Breast epithelium (tissue), 4 donors: ENCODE measurements at regions not wholly inside any gene's neighbourhood (a gene's known extent, or its start where the extent isn't known, plus 50 kb on each side); places are given as distances from the start of the nearest gene placed in this dataset.
A peak's percentile ranks its signal among the peaks of the same experiment; 100 is the strongest.

Experiments used
- DNase-seq, 2 donors: peaks; one replicate each; pipeline ENCODE4 v3.0.0-alpha.2; 2019; ENCODE audit warnings: low spot score in 2 of 2
- H3K27ac ChIP-seq, 2 donors: fragments of 200-600 bp; sonication (generic) in 1 of 2; one replicate each; pipeline ENCODE4 v1.5.1; 2016 to 2019; ENCODE audit warnings: mild to moderate bottlenecking in 1 of 2
- H3K27me3 ChIP-seq, 2 donors: fragments of 200-600 bp; sonication (generic) in 1 of 2; one replicate each; pipeline versions ENCODE4 v1.5.1 to v1.6.0; 2017 to 2019; ENCODE audit warnings: control low read depth in 1 of 2, mild to moderate bottlenecking in 1 of 2
- H3K36me3 ChIP-seq: fragments of 200-600 bp; one replicate; pipeline ENCODE4 v1.5.1; 2019
- H3K4me1 ChIP-seq, 2 donors: fragments of 200-600 bp; sonication (generic); one replicate each; pipeline ENCODE4 v1.5.1; 2016 to 2019; ENCODE audit warnings: control low read depth in 1 of 2
- H3K4me3 ChIP-seq, 3 donors: fragments of 200-600 bp; sonication (generic); 1 replicate in 2 of 3; 2 replicates in 1 of 3; pipeline ENCODE4 v1.5.1; 2016 to 2019; ENCODE audit warnings: mild to moderate bottlenecking in 3 of 3, moderate library complexity in 2 of 3
- H3K9me3 ChIP-seq, 2 donors: fragments of 200-600 bp; sonication (generic) in 1 of 2; one replicate each; pipeline ENCODE4 v1.5.1; 2016 to 2019; ENCODE audit warnings: control low read depth in 1 of 2
- CTCF ChIP-seq, 3 donors: fragments of 450-650 bp; IDR thresholded peaks; one replicate each; pipeline ENCODE4 v1.5.1; 2016 to 2017; ENCODE audit warnings: antibody characterized with exemption in 3 of 3, mild to moderate bottlenecking in 3 of 3, moderate library complexity in 3 of 3
- POLR2A ChIP-seq: fragments of 450-650 bp; IDR thresholded peaks from one replicate; pipeline ENCODE4 v1.6.1; 2016; ENCODE audit warnings: antibody characterized with exemption, mild to moderate bottlenecking, moderate library complexity
- POLR2AphosphoS5 ChIP-seq, 3 donors: sonication (generic); formaldehyde crosslinking; IDR thresholded peaks; one replicate each; pipeline ENCODE4 v1.6.1; 2017; ENCODE audit warnings: antibody characterized with exemption in 3 of 3
- intact Hi-C: fragments of 100-400 bp; cut with DNase I; formaldehyde crosslinking; loops from one replicate; pipeline ENCODE4 v1.15.1; 2023; ENCODE audit warnings: low total_unique reads

GRCh38 chr3:106088899-106089298 is 220.1 kb upstream of the CBLB start:
- Histone ChIP-seq H3K36me3 (no peaks in the 10 kb centered on the region), H3K4me1 (no peaks in the 10 kb centered on the region), H3K27me3 (no peaks in the 10 kb centered on the region), H3K27ac (no peak overlapping the region), H3K9me3 (no peaks in the 10 kb centered on the region), H3K4me3 (no peak overlapping the region)
- no peak for TF ChIP-seq CTCF (IDR thresholded peaks at IDR 0.05)
- TF ChIP-seq POLR2A: no peak
- no peak for TF ChIP-seq POLR2AphosphoS5 (IDR thresholded peaks at IDR 0.05)
- intact Hi-C loops: no loop called here
- no peak for DNase-seq

- DNase-seq: no peak
- intact Hi-C loops: no loop called here
Measured at GRCh38 chr3:106089806-106090205, 221.0 kb upstream of the CBLB start.

GRCh38 chr3:106092792-106093191 is 224.0 kb upstream of the CBLB start:
- Histone ChIP-seq H3K27ac (no peak overlapping the region), H3K4me1 (no peaks in the 10 kb centered on the region), H3K4me3 (no peak overlapping the region), H3K9me3 (no peaks in the 10 kb centered on the region), H3K36me3 (no peaks in the 10 kb centered on the region), H3K27me3 (no peaks in the 10 kb centered on the region)
- TF ChIP-seq CTCF (IDR thresholded peaks at IDR 0.05) (no peak), POLR2AphosphoS5 (IDR thresholded peaks at IDR 0.05) (no peak), POLR2A (no peak)
- no peak for DNase-seq
- intact Hi-C loops: no loop called here

More at GRCh38 chr3:106089806-106090205, 221.0 kb upstream of the CBLB start:
- H3K4me1 ChIP-seq: no peaks in the 10 kb centered on the region
- H3K9me3 ChIP-seq: no peaks in the 10 kb centered on the region
- no peak overlapping the region for H3K27ac ChIP-seq
- H3K36me3 ChIP-seq: no peaks in the 10 kb centered on the region
- no peak for TF ChIP-seq CTCF (IDR thresholded peaks at IDR 0.05)
- no peak for TF ChIP-seq POLR2A
- TF ChIP-seq POLR2AphosphoS5 (IDR thresholded peaks at IDR 0.05): no peak
- H3K27me3 ChIP-seq: no peaks in the 10 kb centered on the region
- no peak overlapping the region for H3K4me3 ChIP-seq

- Histone ChIP-seq H3K27me3 (no peaks in the 10 kb centered on the region), H3K9me3 (no peaks in the 10 kb centered on the region), H3K4me1 (no peaks in the 10 kb centered on the region), H3K36me3 (no peaks in the 10 kb centered on the region), H3K4me3 (no peak overlapping the region), H3K27ac (no peak overlapping the region)
- DNase-seq: no peak
- TF ChIP-seq CTCF (IDR thresholded peaks at IDR 0.05) (no peak), POLR2A (no peak), POLR2AphosphoS5 (IDR thresholded peaks at IDR 0.05) (no peak)
- intact Hi-C loops: no loop called here
Measured at GRCh38 chr3:106093616-106094015, 224.8 kb upstream of the CBLB start.

- Histone ChIP-seq H3K4me1 (no peaks in the 10 kb centered on the region), H3K27ac (peak overlapping the region in 1 of 2 donors; percentile 32), H3K27me3 (no peaks in the 10 kb centered on the region), H3K4me3 (no peak overlapping the region), H3K36me3 (no peaks in the 10 kb centered on the region), H3K9me3 (peaks cover 0 to 10% of the 10 kb centered on the region in 2 donors)
- no peak for DNase-seq
- no peak for TF ChIP-seq POLR2AphosphoS5 (IDR thresholded peaks at IDR 0.05)
- TF ChIP-seq CTCF (IDR thresholded peaks at IDR 0.05): no peak
- TF ChIP-seq POLR2A: no peak
- intact Hi-C loops: no loop called here
Measured at GRCh38 chr3:106097817-106098435, 229.1 kb upstream of the CBLB start.
